GM12891 (cell line): ENCODE measurements at regions not wholly inside any gene's neighbourhood (a gene's known extent, or its start where the extent isn't known, plus 50 kb on each side); places are given as distances from the start of the nearest gene placed in this dataset.

Experiments
- PAX5 ChIP-seq: IDR thresholded peaks from 2 replicates; pipeline ENCODE4 v1.6.1; 2011; ENCODE audit warnings: low read length, moderate library complexity, mild to moderate bottlenecking; ENCODE audit not compliant: insufficient read depth, severe bottlenecking
- POLR2A ChIP-seq: IDR thresholded peaks from 2 replicates; pipeline ENCODE4 v1.6.1; 2011; ENCODE audit warnings: low read depth, low read length, control low read depth
- POLR2AphosphoS5 ChIP-seq: IDR thresholded peaks from 2 replicates; pipeline ENCODE4 v1.6.1; 2011; ENCODE audit warnings: low read depth, low read length, control low read depth
- TAF1 ChIP-seq: IDR thresholded peaks from 2 replicates; pipeline ENCODE4 v1.6.1; 2011; ENCODE audit warnings: low read depth, low read length, control low read depth

GRCh38 chr4:128384091-128384520 is 96.5 kb upstream of the PGRMC2 start:
- TF ChIP-seq POLR2A (no peak), POLR2AphosphoS5 (no peak), TAF1 (no peak), PAX5 (no peak)
